HCT116 (cell line): ENCODE measurements at regions not wholly inside any gene's neighbourhood (a gene's known extent, or its start where the extent isn't known, plus 50 kb on each side); places are given as distances from the start of the nearest gene placed in this dataset.

Experiments used
- ATAC-seq: fragments of 200-7000 bp; cut with Tn5 transposase; 2 replicates; pipeline ENCODE4 v1.9.1; 2020; ENCODE audit warnings: mild to moderate bottlenecking, moderate library complexity
- BruUV-seq: library from RNA; stranded (reverse); fragments of 400-500 nt; replicated peaks from 2 replicates; lab custom pipeline; 2021; lab: Mats Ljungman, UMichigan
- CTCF ChIA-PET: fragments of 300-600 bp; sonication (Branson Sonifier 250); formaldehyde crosslinking; loops from one replicate; lab custom pipeline; 2021; ENCODE audit warnings: antibody characterized with exemption; lab: Charles Lee
- POLR2A ChIA-PET: fragments of 300-600, 350-600 bp; sonication (Branson Sonifier 250); formaldehyde crosslinking; loops from one replicate; lab custom pipeline; 2021; ENCODE audit warnings: antibody characterized with exemption; lab: Charles Lee
- RAD21 ChIA-PET, 2 experiments: fragments of 300-600 bp; sonication (Branson Sonifier 250); formaldehyde crosslinking; loops; one replicate each; lab custom pipeline; 2023; ENCODE audit warnings: low total read pairs in 2 of 2; ENCODE audit not compliant: uncharacterized antibody in 2 of 2, unreplicated experiment in 2 of 2, low non-redundant PET in 1 of 2; lab: Charles Lee
- DNase-seq: peaks from one replicate; pipeline ENCODE4 v3.0.0-alpha.2; 2010; ENCODE audit warnings: low read depth, low spot score
- H2AFZ ChIP-seq: fragments of 200-600 bp; shearing (Covaris generic), sonication (generic); 2 replicates; pipeline ENCODE4 v1.6.1; 2017; ENCODE audit warnings: low read depth, mixed run types, mixed read lengths, antibody characterized with exemption, low read length; ENCODE audit not compliant: poor library complexity, severe bottlenecking
- H3K27ac ChIP-seq: 2 replicates; pipeline ENCODE4 v1.5.1; 2012; ENCODE audit warnings: low read depth, low read length
- H3K27me3 ChIP-seq: fragments of 200-600 bp; sonication (generic); 2 replicates; pipeline ENCODE4 v1.6.1; 2016; ENCODE audit warnings: mixed run types, low read length, mixed read lengths; ENCODE audit not compliant: insufficient read depth
- H3K36me3 ChIP-seq, 2 experiments: fragments of 200-500 bp in 1 of 2; fragments of 200-600 bp in 1 of 2; sonication (Bioruptor generic) in 1 of 2; sonication (generic) in 1 of 2; 2 replicates each; pipeline versions ENCODE4 v1.5.1 to v1.6.1; 2014 to 2016; ENCODE audit warnings: low read length in 2 of 2, inconsistent platforms in 1 of 2, mixed read lengths in 1 of 2, mixed run types in 1 of 2; ENCODE audit not compliant: insufficient read depth in 2 of 2, control insufficient read depth in 1 of 2
- H3K4me1 ChIP-seq, 2 experiments: fragments of 200-600 bp in 1 of 2; sonication (generic) in 1 of 2; 2 replicates each; pipeline versions ENCODE4 v1.5.1 to v1.6.1; 2012 to 2017; ENCODE audit warnings: low read length in 2 of 2, inconsistent platforms in 1 of 2, mild to moderate bottlenecking in 1 of 2, mixed read lengths in 1 of 2, mixed run types in 1 of 2, moderate library complexity in 1 of 2; ENCODE audit not compliant: insufficient read depth in 2 of 2, control insufficient read depth in 1 of 2
- H3K4me2 ChIP-seq: fragments of 200-600 bp; sonication (generic); 2 replicates; pipeline ENCODE4 v1.6.1; 2017; ENCODE audit warnings: mixed run types, low read length, mixed read lengths
- H3K4me3 ChIP-seq, 2 experiments: fragments of 200-600 bp in 1 of 2; sonication (generic) in 1 of 2; replicated peaks in 1 of 2; 2 replicates each; pipeline ENCODE4 v1.5.1; 2011 to 2016; ENCODE audit warnings: low read length in 2 of 2, control low read depth in 1 of 2, low read depth in 1 of 2, mild to moderate bottlenecking in 1 of 2, mixed read lengths in 1 of 2, mixed run types in 1 of 2
- H3K79me2 ChIP-seq: fragments of 200-600 bp; sonication (generic); 2 replicates; pipeline ENCODE4 v1.6.1; 2017; ENCODE audit warnings: mild to moderate bottlenecking, mixed run types, low read length, moderate library complexity, mixed read lengths; ENCODE audit not compliant: insufficient read depth
- H3K9ac ChIP-seq: fragments of 200-600 bp; sonication (generic); 2 replicates; pipeline ENCODE4 v1.6.1; 2016; ENCODE audit warnings: low read length, mixed read lengths
- H3K9me2 ChIP-seq: fragments of 200-600 bp; sonication (generic), shearing (Covaris generic); 2 replicates; pipeline ENCODE4 v1.6.1; 2017; ENCODE audit warnings: mixed run types, mild to moderate bottlenecking, moderate library complexity; ENCODE audit not compliant: insufficient read depth
- H3K9me3 ChIP-seq, 2 experiments: fragments of 200-500 bp in 1 of 2; fragments of 200-600 bp in 1 of 2; sonication (Bioruptor generic) in 1 of 2; sonication (generic) in 1 of 2; 2 replicates each; pipeline ENCODE4 v1.6.1; 2014 to 2017; ENCODE audit warnings: low read length in 2 of 2, mixed read lengths in 2 of 2, inconsistent platforms in 1 of 2, low read depth in 1 of 2, mild to moderate bottlenecking in 1 of 2, mixed run types in 1 of 2, moderate library complexity in 1 of 2; ENCODE audit not compliant: control insufficient read depth in 1 of 2, insufficient read depth in 1 of 2
- H4K20me1 ChIP-seq: fragments of 200-600 bp; sonication (generic), shearing (Covaris generic); 2 replicates; pipeline ENCODE4 v1.6.1; 2017; ENCODE audit warnings: mixed run types, mild to moderate bottlenecking, moderate library complexity; ENCODE audit not compliant: insufficient read depth
- CBX3 ChIP-seq: IDR thresholded peaks from 2 replicates; pipeline ENCODE4 v1.6.1; 2012; ENCODE audit warnings: low read depth
- CTCF ChIP-seq, 3 experiments: fragments of 200-600 bp in 1 of 3; sonication (generic) in 1 of 3; IDR thresholded peaks in 2 of 3; conservative IDR thresholded peaks in 1 of 3; 2 replicates each; pipeline ENCODE4 v1.5.1; 2012 to 2017; ENCODE audit warnings: low read depth in 2 of 3, low read length in 2 of 3, antibody characterized with exemption in 1 of 3, borderline replicate concordance in 1 of 3, control low read depth in 1 of 3, mild to moderate bottlenecking in 1 of 3, mixed read lengths in 1 of 3, mixed run types in 1 of 3, moderate library complexity in 1 of 3; ENCODE audit not compliant: insufficient read depth in 1 of 3
- EGR1 ChIP-seq: IDR thresholded peaks from 2 replicates; pipeline ENCODE4 v1.6.1; 2012; ENCODE audit warnings: low read depth
- EZH2phosphoT487 ChIP-seq: fragments of 200-600 bp; IDR thresholded peaks from 2 replicates; pipeline ENCODE4 v1.6.1; 2018; ENCODE audit warnings: antibody characterized with exemption, borderline replicate concordance
- FOSL1 ChIP-seq: IDR thresholded peaks from 2 replicates; pipeline ENCODE4 v1.6.1; 2012; ENCODE audit warnings: low read depth
- POLR2A ChIP-seq: IDR thresholded peaks from 2 replicates; pipeline ENCODE4 v1.7.0; 2011; ENCODE audit warnings: borderline replicate concordance; ENCODE audit not compliant: insufficient read depth, insufficient read length; ENCODE audit errors: extremely low read depth
- POLR2AphosphoS5 ChIP-seq: IDR thresholded peaks from 2 replicates; pipeline ENCODE4 v1.6.1; 2011; ENCODE audit warnings: mild to moderate bottlenecking, low read depth, low read length, moderate library complexity
- SP1 ChIP-seq: IDR thresholded peaks from 2 replicates; pipeline ENCODE4 v1.6.1; 2012; ENCODE audit warnings: low read depth
- ZFX ChIP-seq: fragments of 450-650 bp; IDR thresholded peaks from 2 replicates; pipeline ENCODE4 v1.6.1; 2017
- ZNF274 ChIP-seq: fragments of 200-500 bp; sonication (Bioruptor generic); IDR thresholded peaks from 2 replicates; pipeline ENCODE4 v1.6.1; 2014; ENCODE audit warnings: mild to moderate bottlenecking, low read depth, low read length, inconsistent platforms
- intact Hi-C: fragments of 100-400 bp; cut with micrococcal nuclease; formaldehyde crosslinking; loops from 2 replicates; pipeline ENCODE4 v1.10.0; 2022
- TF ChIP-seq, protein P1 (sequence below): IDR thresholded peaks from 2 replicates; pipeline ENCODE4 v1.6.1; 2012

DNA sequence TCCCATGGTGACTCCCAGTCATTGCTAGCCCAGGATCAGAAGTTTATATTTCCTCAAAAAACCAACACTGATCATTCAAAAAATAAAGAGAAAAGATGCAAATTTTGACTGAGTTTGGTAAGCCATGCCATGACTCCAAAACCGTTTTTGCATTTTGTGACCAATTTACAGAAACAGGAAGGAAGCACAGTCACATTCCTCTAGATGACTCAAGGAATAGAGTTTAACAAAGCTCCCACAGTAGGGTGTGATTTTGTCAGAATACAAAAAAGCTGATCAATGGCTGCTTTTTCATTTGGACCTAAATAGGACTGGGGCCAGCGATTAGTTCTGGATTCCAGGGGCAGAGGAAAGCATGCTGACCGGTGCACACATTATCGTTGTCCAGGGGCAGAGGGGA, 179.4 kb upstream of the AFDN start:
- H3K4me1 ChIP-seq: peaks cover 0 to 5% of the 10 kb centered on the region in 2 experiments; a peak in 1 of 4 replicates
- no peak for ATAC-seq
- ChIA-PET POLR2A (no interaction called here), CTCF (no interaction called here), RAD21 (no interaction called here)
- no peak overlapping the region for H3K9ac ChIP-seq
- no peaks in the 10 kb centered on the region for H3K9me2 ChIP-seq
- H2AFZ ChIP-seq: no peak overlapping the region
- H4K20me1 ChIP-seq: no peaks in the 10 kb centered on the region
- no peaks in the 10 kb centered on the region for H3K9me3 ChIP-seq
- no peaks in the 10 kb centered on the region for H3K36me3 ChIP-seq
- H3K27ac ChIP-seq: no peak overlapping the region
- no peak for DNase-seq
- no peaks in the 10 kb centered on the region for H3K27me3 ChIP-seq
- no peak overlapping the region for H3K4me2 ChIP-seq
- no peaks in the 10 kb centered on the region for H3K79me2 ChIP-seq
- TF ChIP-seq ZFX: no peak
- TF ChIP-seq, protein P1, sequence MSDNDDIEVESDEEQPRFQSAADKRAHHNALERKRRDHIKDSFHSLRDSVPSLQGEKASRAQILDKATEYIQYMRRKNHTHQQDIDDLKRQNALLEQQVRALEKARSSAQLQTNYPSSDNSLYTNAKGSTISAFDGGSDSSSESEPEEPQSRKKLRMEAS: no peak
- TF ChIP-seq CTCF (IDR thresholded peaks at IDR 0.05 in 2 of 3, conservative IDR thresholded peaks at IDR 0.05 in 1 of 3; ENCODE audit: borderline replicate concordance in 1 of 3, insufficient read depth in 1 of 3, low read depth in 2 of 3, low read length in 2 of 3): no peak
- TF ChIP-seq SP1: no peak
- TF ChIP-seq POLR2A: no peak
- no peak for TF ChIP-seq EZH2phosphoT487
- TF ChIP-seq ZNF274: no peak
- no peak for TF ChIP-seq POLR2AphosphoS5
- no peak for TF ChIP-seq EGR1
- TF ChIP-seq CBX3: no peak
- no peak for TF ChIP-seq FOSL1
- TF ChIP-seq, all 23 proteins: peak for 0
- no TSS peak for BruUV-seq
- H3K4me3 ChIP-seq: no peak overlapping the region
- intact Hi-C loops: no loop called here
